IMR-90 (cell line): ENCODE measurements at regions not wholly inside any gene's neighbourhood (a gene's known extent, or its start where the extent isn't known, plus 50 kb on each side); places are given as distances from the start of the nearest gene placed in this dataset.

Experiments
- ATAC-seq: fragments of 200-7000 bp; cut with Tn5 transposase; 2 replicates; pipeline ENCODE4 v1.9.1; 2020; ENCODE audit warnings: low read depth, mild to moderate bottlenecking, moderate library complexity
- BruUV-seq: library from RNA; stranded (reverse); fragments of 400-500 nt; replicated peaks from 2 replicates; lab custom pipeline; 2021; lab: Mats Ljungman, UMichigan
- CTCF ChIA-PET: fragments of 300-600 bp; formaldehyde crosslinking; extraction: SDS; loops from one replicate; lab custom pipeline; 2021; ENCODE audit warnings: antibody characterized with exemption; lab: Yijun Ruan, JAX
- POLR2A ChIA-PET: fragments of 300-600 bp; sonication (Branson Sonifier 250); formaldehyde crosslinking; loops from one replicate; lab custom pipeline; 2022; ENCODE audit warnings: antibody characterized with exemption; ENCODE audit not compliant: unreplicated experiment; lab: Charles Lee
- DNase-seq: peaks from one replicate; pipeline ENCODE4 v3.0.0; 2013
- H2AFZ ChIP-seq: replicated peaks from 2 replicates; pipeline ENCODE3; 2013; ENCODE audit warnings: low read length, mild to moderate bottlenecking; ENCODE audit not compliant: poor library complexity
- H2AK5ac ChIP-seq: 2 replicates; pipeline ENCODE4 v1.6.1; 2013; ENCODE audit warnings: low read depth, low read length, inconsistent platforms
- H2AK9ac ChIP-seq: replicated peaks from 2 replicates; pipeline ENCODE3; 2013; ENCODE audit warnings: mild to moderate bottlenecking, low read depth, low read length, moderate library complexity; ENCODE audit not compliant: poor library complexity
- H2BK120ac ChIP-seq: 2 replicates; pipeline ENCODE4 v1.6.1; 2013; ENCODE audit warnings: low read depth, low read length, inconsistent platforms
- H2BK15ac ChIP-seq: 3 replicates; pipeline ENCODE4 v1.6.1; 2013; ENCODE audit warnings: low read depth, low read length, inconsistent platforms
- H2BK20ac ChIP-seq: 2 replicates; pipeline ENCODE4 v1.6.1; 2013; ENCODE audit warnings: low read depth, mild to moderate bottlenecking, inconsistent platforms, low read length, moderate library complexity
- H2BK5ac ChIP-seq: 2 replicates; pipeline ENCODE4 v1.6.1; 2013; ENCODE audit warnings: mild to moderate bottlenecking, low read depth, low read length, inconsistent platforms; ENCODE audit not compliant: poor library complexity, severe bottlenecking
- H3K14ac ChIP-seq: replicated peaks from 2 replicates; pipeline ENCODE4 v1.6.1; 2013; ENCODE audit warnings: low read depth, low read length, inconsistent platforms
- H3K18ac ChIP-seq: 2 replicates; pipeline ENCODE4 v1.6.1; 2013; ENCODE audit warnings: low read depth, low read length, control low read depth
- H3K23ac ChIP-seq: 2 replicates; pipeline ENCODE4 v1.6.1; 2013; ENCODE audit warnings: low read depth, low read length, inconsistent platforms
- H3K27ac ChIP-seq: 2 replicates; pipeline ENCODE4 v1.5.1; 2013; ENCODE audit warnings: mild to moderate bottlenecking, control low read depth, low read length; ENCODE audit not compliant: insufficient read depth
- H3K27me3 ChIP-seq: 2 replicates; pipeline ENCODE4 v1.6.1; 2013; ENCODE audit warnings: low read length; ENCODE audit not compliant: control insufficient read depth, insufficient read depth
- H3K36me3 ChIP-seq: 2 replicates; pipeline ENCODE4 v1.6.1; 2013; ENCODE audit warnings: low read length, mixed read lengths; ENCODE audit not compliant: control insufficient read depth, insufficient read depth
- H3K4ac ChIP-seq: 2 replicates; pipeline ENCODE4 v1.6.1; 2013; ENCODE audit warnings: low read depth, low read length, inconsistent platforms
- H3K4me1 ChIP-seq: 2 replicates; pipeline ENCODE4 v1.6.1; 2013; ENCODE audit warnings: low read length, mixed read lengths; ENCODE audit not compliant: control insufficient read depth, insufficient read depth
- H3K4me2 ChIP-seq: 2 replicates; pipeline ENCODE4 v1.6.1; 2013; ENCODE audit warnings: low read depth, mild to moderate bottlenecking, control low read depth, low read length, moderate library complexity
- H3K4me3 ChIP-seq: 2 replicates; pipeline ENCODE4 v1.5.1; 2013; ENCODE audit warnings: low read depth, mild to moderate bottlenecking, control low read depth, low read length, moderate library complexity; ENCODE audit not compliant: insufficient read depth
- H3K56ac ChIP-seq: 2 replicates; pipeline ENCODE4 v1.6.1; 2013; ENCODE audit warnings: low read length, inconsistent platforms; ENCODE audit not compliant: insufficient read depth; ENCODE audit errors: extremely low read depth
- H3K79me1 ChIP-seq, 2 experiments: 2 replicates each; pipeline ENCODE4 v1.6.1; 2013; ENCODE audit warnings: low read length in 2 of 2, inconsistent platforms in 1 of 2, low read depth in 1 of 2
- H3K9ac ChIP-seq: 2 replicates; pipeline ENCODE4 v1.6.1; 2013; ENCODE audit warnings: low read depth, low read length, control low read depth
- H3K9me1 ChIP-seq: 2 replicates; pipeline ENCODE4 v1.6.1; 2013; ENCODE audit warnings: low read length, inconsistent platforms; ENCODE audit not compliant: insufficient read depth
- H3K9me3 ChIP-seq: 2 replicates; pipeline ENCODE4 v1.6.1; 2013; ENCODE audit warnings: low read length; ENCODE audit not compliant: control insufficient read depth, insufficient read depth
- H4K20me1 ChIP-seq: 2 replicates; pipeline ENCODE4 v1.6.1; 2013; ENCODE audit warnings: low read length, inconsistent platforms; ENCODE audit not compliant: insufficient read depth
- H4K5ac ChIP-seq: 2 replicates; pipeline ENCODE4 v1.6.1; 2013; ENCODE audit warnings: mild to moderate bottlenecking, low read depth, low read length, control low read depth
- H4K8ac ChIP-seq, 2 experiments: 2 replicates each; pipeline ENCODE4 v1.6.1; 2013; ENCODE audit warnings: low read depth in 2 of 2, low read length in 2 of 2, control low read depth in 1 of 2, inconsistent platforms in 1 of 2
- H4K91ac ChIP-seq: 2 replicates; pipeline ENCODE4 v1.6.1; 2013; ENCODE audit warnings: low read depth, low read length, inconsistent platforms; ENCODE audit not compliant: insufficient read depth
- BHLHE40 ChIP-seq: fragments of 150-350 bp; IDR thresholded peaks from 2 replicates; pipeline ENCODE4 v1.6.1; 2016; ENCODE audit warnings: mild to moderate bottlenecking, low read depth, low read length
- CEBPB ChIP-seq: IDR thresholded peaks from 2 replicates; pipeline ENCODE4 v1.6.1; 2012; ENCODE audit warnings: low read depth, low read length, improper control_type of control experiment
- CHD1 ChIP-seq: IDR thresholded peaks from 2 replicates; pipeline ENCODE4 v1.6.1; 2012; ENCODE audit warnings: low read depth, low read length, improper control_type of control experiment
- FOS ChIP-seq: fragments of 150-350 bp; IDR thresholded peaks from 2 replicates; pipeline ENCODE4 v1.6.1; 2016; ENCODE audit warnings: low read depth, low read length
- MAFK ChIP-seq: IDR thresholded peaks from 2 replicates; pipeline ENCODE4 v1.6.1; 2012; ENCODE audit warnings: low read depth, low read length, improper control_type of control experiment
- MAZ ChIP-seq: IDR thresholded peaks from 2 replicates; pipeline ENCODE4 v1.6.1; 2012; ENCODE audit warnings: low read depth, mild to moderate bottlenecking, low read length, improper control_type of control experiment, moderate library complexity, borderline replicate concordance
- MXI1 ChIP-seq: IDR thresholded peaks from 2 replicates; pipeline ENCODE4 v1.6.1; 2012; ENCODE audit warnings: low read depth, mild to moderate bottlenecking, low read length, moderate library complexity, borderline replicate concordance
- NFE2L2 ChIP-seq: fragments of 150-350 bp; IDR thresholded peaks from 2 replicates; pipeline ENCODE4 v1.6.1; 2016; ENCODE audit warnings: low read depth, mild to moderate bottlenecking, low read length
- POLR2A ChIP-seq: IDR thresholded peaks from 2 replicates; pipeline ENCODE4 v1.6.1; 2012; ENCODE audit warnings: mild to moderate bottlenecking, low read depth, low read length
- RAD21 ChIP-seq: IDR thresholded peaks from 2 replicates; pipeline ENCODE4 v1.6.1; 2012; ENCODE audit warnings: low read length, improper control_type of control experiment
- RCOR1 ChIP-seq: IDR thresholded peaks from 2 replicates; pipeline ENCODE4 v1.6.1; 2012; ENCODE audit warnings: mild to moderate bottlenecking, low read length, improper control_type of control experiment; ENCODE audit not compliant: insufficient replicate concordance
- RFX5 ChIP-seq: IDR thresholded peaks from 2 replicates; pipeline ENCODE4 v1.8.0; 2012; ENCODE audit warnings: low read depth, mild to moderate bottlenecking, low read length, moderate library complexity
- SMC3 ChIP-seq: fragments of 150-350 bp; IDR thresholded peaks from 2 replicates; pipeline ENCODE4 v1.6.1; 2016; ENCODE audit warnings: low read depth, mild to moderate bottlenecking, antibody characterized with exemption, low read length, moderate library complexity
- WGBS, 2 experiments: methylation state at CpG; one replicate each; pipeline versions ENCODE4 v1.1.5 to v1.1.7; 2013; ENCODE audit warnings: missing lambda C conversion rate in 2 of 2; ENCODE audit not compliant: insufficient read length in 1 of 2; ENCODE audit errors: extremely low coverage in 2 of 2; 5-methylcytosine and 5-hydroxymethylcytosine counted together
- dilution Hi-C: fragments of 300-500 bp; cut with HindIII; formaldehyde crosslinking; loops from one replicate; pipeline ENCODE4 v1.14.3; 2018; ENCODE audit warnings: low sequenced_read_pairs; ENCODE audit not compliant: unreplicated experiment
- in situ Hi-C: fragments of 300-500 bp; cut with MboI; formaldehyde crosslinking; loops from 3 replicates; pipeline ENCODE4 v1.14.3; 2019; ENCODE audit warnings: low sequenced_read_pairs, inconsistent platforms, mixed read lengths
- intact Hi-C: fragments of 100-400 bp; cut with micrococcal nuclease; formaldehyde crosslinking; loops from 2 replicates; pipeline ENCODE4 v1.10.0; 2022
- TF ChIP-seq, protein P1 (sequence below): conservative IDR thresholded peaks from 2 replicates; pipeline ENCODE4 v1.5.1; 2012; ENCODE audit warnings: mild to moderate bottlenecking, low read depth, low read length, improper control_type of control experiment
- TF ChIP-seq, protein P2 (sequence below): fragments of 150-350 bp; IDR thresholded peaks from 2 replicates; pipeline ENCODE4 v1.6.1; 2017; ENCODE audit warnings: mild to moderate bottlenecking, antibody characterized with exemption, low read length, low read depth
- TF ChIP-seq, protein P3 (sequence below): fragments of 150-350 bp; IDR thresholded peaks from 2 replicates; pipeline ENCODE4 v1.6.1; 2016; ENCODE audit warnings: low read depth, mild to moderate bottlenecking, low read length, moderate library complexity, borderline replicate concordance

DNA sequence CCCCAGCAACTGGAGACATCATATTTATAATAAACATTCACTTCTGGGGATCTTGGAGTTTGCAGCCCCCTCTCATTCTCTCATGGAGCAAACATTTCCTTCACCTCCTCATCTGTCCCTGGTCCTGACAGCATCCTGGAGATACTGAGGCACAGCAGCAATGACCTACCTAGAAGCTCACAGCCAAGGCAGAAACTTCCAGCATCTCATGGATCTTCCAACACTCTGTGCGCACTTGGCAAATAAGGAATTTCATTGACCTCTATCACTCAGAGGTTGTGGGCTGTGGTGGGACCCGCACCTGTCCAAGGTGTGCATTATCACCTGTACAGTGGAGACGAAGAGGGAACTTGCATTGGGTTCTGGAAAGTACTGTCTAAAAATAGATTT is 109.8 kb downstream of the GGTLC2 start:
- TF ChIP-seq RCOR1 (no peak), RFX5 (no peak), FOS (no peak), MAZ (no peak), CEBPB (no peak), SMC3 (no peak), BHLHE40 (no peak), MAFK (no peak), MXI1 (no peak), NFE2L2 (no peak), RAD21 (no peak), CHD1 (no peak), POLR2A (no peak)
- TF ChIP-seq, protein P1, sequence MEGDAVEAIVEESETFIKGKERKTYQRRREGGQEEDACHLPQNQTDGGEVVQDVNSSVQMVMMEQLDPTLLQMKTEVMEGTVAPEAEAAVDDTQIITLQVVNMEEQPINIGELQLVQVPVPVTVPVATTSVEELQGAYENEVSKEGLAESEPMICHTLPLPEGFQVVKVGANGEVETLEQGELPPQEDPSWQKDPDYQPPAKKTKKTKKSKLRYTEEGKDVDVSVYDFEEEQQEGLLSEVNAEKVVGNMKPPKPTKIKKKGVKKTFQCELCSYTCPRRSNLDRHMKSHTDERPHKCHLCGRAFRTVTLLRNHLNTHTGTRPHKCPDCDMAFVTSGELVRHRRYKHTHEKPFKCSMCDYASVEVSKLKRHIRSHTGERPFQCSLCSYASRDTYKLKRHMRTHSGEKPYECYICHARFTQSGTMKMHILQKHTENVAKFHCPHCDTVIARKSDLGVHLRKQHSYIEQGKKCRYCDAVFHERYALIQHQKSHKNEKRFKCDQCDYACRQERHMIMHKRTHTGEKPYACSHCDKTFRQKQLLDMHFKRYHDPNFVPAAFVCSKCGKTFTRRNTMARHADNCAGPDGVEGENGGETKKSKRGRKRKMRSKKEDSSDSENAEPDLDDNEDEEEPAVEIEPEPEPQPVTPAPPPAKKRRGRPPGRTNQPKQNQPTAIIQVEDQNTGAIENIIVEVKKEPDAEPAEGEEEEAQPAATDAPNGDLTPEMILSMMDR = no peak
- TF ChIP-seq, protein P2, sequence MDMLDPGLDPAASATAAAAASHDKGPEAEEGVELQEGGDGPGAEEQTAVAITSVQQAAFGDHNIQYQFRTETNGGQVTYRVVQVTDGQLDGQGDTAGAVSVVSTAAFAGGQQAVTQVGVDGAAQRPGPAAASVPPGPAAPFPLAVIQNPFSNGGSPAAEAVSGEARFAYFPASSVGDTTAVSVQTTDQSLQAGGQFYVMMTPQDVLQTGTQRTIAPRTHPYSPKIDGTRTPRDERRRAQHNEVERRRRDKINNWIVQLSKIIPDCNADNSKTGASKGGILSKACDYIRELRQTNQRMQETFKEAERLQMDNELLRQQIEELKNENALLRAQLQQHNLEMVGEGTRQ = no peak
- TF ChIP-seq, protein P3, sequence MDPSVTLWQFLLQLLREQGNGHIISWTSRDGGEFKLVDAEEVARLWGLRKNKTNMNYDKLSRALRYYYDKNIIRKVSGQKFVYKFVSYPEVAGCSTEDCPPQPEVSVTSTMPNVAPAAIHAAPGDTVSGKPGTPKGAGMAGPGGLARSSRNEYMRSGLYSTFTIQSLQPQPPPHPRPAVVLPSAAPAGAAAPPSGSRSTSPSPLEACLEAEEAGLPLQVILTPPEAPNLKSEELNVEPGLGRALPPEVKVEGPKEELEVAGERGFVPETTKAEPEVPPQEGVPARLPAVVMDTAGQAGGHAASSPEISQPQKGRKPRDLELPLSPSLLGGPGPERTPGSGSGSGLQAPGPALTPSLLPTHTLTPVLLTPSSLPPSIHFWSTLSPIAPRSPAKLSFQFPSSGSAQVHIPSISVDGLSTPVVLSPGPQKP = no peak
- no peak overlapping the region for H2AK9ac ChIP-seq
- no peak overlapping the region for H3K56ac ChIP-seq
- H3K18ac ChIP-seq = no peak overlapping the region
- no peaks in the 10 kb centered on the region for H3K36me3 ChIP-seq
- intact Hi-C loops = no loop called here
- no peak overlapping the region for H4K5ac ChIP-seq
- dilution Hi-C loops = no loop called here
- no peak overlapping the region for H2BK5ac ChIP-seq
- no peak overlapping the region for H2AFZ ChIP-seq
- no peaks in the 10 kb centered on the region for H3K79me1 ChIP-seq
- no peak overlapping the region for H2BK120ac ChIP-seq
- no peak overlapping the region for H3K23ac ChIP-seq
- H4K91ac ChIP-seq = no peak overlapping the region
- no peak overlapping the region for H3K4ac ChIP-seq
- H4K20me1 ChIP-seq = no peaks in the 10 kb centered on the region
- H3K9me3 ChIP-seq = no peaks in the 10 kb centered on the region
- no peak overlapping the region for H3K14ac ChIP-seq
- no peak overlapping the region for H3K4me2 ChIP-seq
- in situ Hi-C loops = no loop called here
- WGBS, 2 experiments = no CpG with 5 or more reads among the region's 3 CpGs
- no peaks in the 10 kb centered on the region; the same call in 1 of the 2 replicates for H3K9me1 ChIP-seq
- no peaks in the 10 kb centered on the region for H3K4me1 ChIP-seq
- H3K27ac ChIP-seq = no peak overlapping the region
- H2BK20ac ChIP-seq = no peak overlapping the region
- peaks cover 6% of the 10 kb centered on the region for H3K27me3 ChIP-seq
- no peak overlapping the region for H4K8ac ChIP-seq
- no peak overlapping the region for H3K4me3 ChIP-seq
- ChIA-PET CTCF (interaction anchor here (1.3 kb wide), 1 partner anchor 129 kb away, joined by 5 read pairs; no protein-coding TSS in a partner anchor), POLR2A (no interaction called here)
- H2AK5ac ChIP-seq = no peak overlapping the region
- BruUV-seq = no TSS peak
- ATAC-seq (no peak), DNase-seq (no peak)
- H3K9ac ChIP-seq = no peak overlapping the region
- H2BK15ac ChIP-seq = no peak overlapping the region
